Neural cell (in vitro differentiated cells): ENCODE measurements at regions not wholly inside any gene's neighbourhood (a gene's known extent, or its start where the extent isn't known, plus 50 kb on each side); places are given as distances from the start of the nearest gene placed in this dataset.

ENCODE experiments used
- CTCF ChIP-seq: fragments of 450-650 bp; IDR thresholded peaks from 2 replicates; pipeline ENCODE4 v1.5.1; 2014; ENCODE audit warnings: antibody characterized with exemption, mild to moderate bottlenecking, moderate library complexity; ENCODE audit not compliant: poor library complexity, severe bottlenecking
- EZH2 ChIP-seq: fragments of 200-600, 300-800 bp; shearing (Covaris generic), sonication (generic); IDR thresholded peaks from 2 replicates; pipeline ENCODE4 v1.6.1; 2014; ENCODE audit warnings: antibody characterized with exemption, low read length, borderline replicate concordance, mild to moderate bottlenecking; ENCODE audit not compliant: insufficient read depth, poor library complexity, severe bottlenecking
- MXI1 ChIP-seq: fragments of 450-650 bp; conservative IDR thresholded peaks from 2 replicates; pipeline ENCODE4 v1.6.1; 2014; ENCODE audit warnings: antibody characterized with exemption, mild to moderate bottlenecking; ENCODE audit not compliant: poor library complexity, severe bottlenecking
- RAD21 ChIP-seq: fragments of 450-650 bp; conservative IDR thresholded peaks from 2 replicates; pipeline ENCODE4 v1.6.1; 2014; ENCODE audit warnings: antibody characterized with exemption, mild to moderate bottlenecking, moderate library complexity

- no peak for TF ChIP-seq CTCF
- TF ChIP-seq RAD21, result no peak
- TF ChIP-seq MXI1, result no peak
- TF ChIP-seq EZH2, result no peak
Observed at GRCh38 chr18:11392292-11392691, 217.1 kb upstream of the SLC35G4 start.
